HT1080 (cell line): ENCODE measurements at regions not wholly inside any gene's neighbourhood (a gene's known extent, or its start where the extent isn't known, plus 50 kb on each side); places are given as distances from the start of the nearest gene placed in this dataset.

Experiments used
- DNase-seq: peaks from one replicate; pipeline ENCODE4 v3.0.0-alpha.2; 2015; ENCODE audit warnings: low read depth

- DNase-seq = peak; percentile 31
Observed at GRCh38 chr2:221635949-221636348, 63.8 kb upstream of the EPHA4 start.

- peak; percentile 87 for DNase-seq
Observed at GRCh38 chr2:221629468-221629867, 57.4 kb upstream of the EPHA4 start.

GRCh38 chr2:221624475-221624874, 52.4 kb upstream of the EPHA4 start:
- DNase-seq = no peak
